HG03066 (cell line): ENCODE measurements at regions not wholly inside any gene's neighbourhood (a gene's known extent, or its start where the extent isn't known, plus 50 kb on each side); places are given as distances from the start of the nearest gene placed in this dataset.

Source experiments
- ATAC-seq: cut with Tn5 transposase; IDR thresholded peaks from one replicate; pipeline ENCODE4 v1.9.1; 2021; ENCODE audit warnings: low read depth; ENCODE audit not compliant: unreplicated experiment

- ATAC-seq: no peak
Measured at GRCh38 chr16:73505577-73505976, 457.6 kb upstream of the ZFHX3 start.

- no peak for ATAC-seq
Measured at GRCh38 chr16:73504591-73505575, 457.0 kb upstream of the ZFHX3 start.

GRCh38 chr16:73503093-73503492 lies 455.2 kb upstream of the ZFHX3 start:
- ATAC-seq: no peak

DNA sequence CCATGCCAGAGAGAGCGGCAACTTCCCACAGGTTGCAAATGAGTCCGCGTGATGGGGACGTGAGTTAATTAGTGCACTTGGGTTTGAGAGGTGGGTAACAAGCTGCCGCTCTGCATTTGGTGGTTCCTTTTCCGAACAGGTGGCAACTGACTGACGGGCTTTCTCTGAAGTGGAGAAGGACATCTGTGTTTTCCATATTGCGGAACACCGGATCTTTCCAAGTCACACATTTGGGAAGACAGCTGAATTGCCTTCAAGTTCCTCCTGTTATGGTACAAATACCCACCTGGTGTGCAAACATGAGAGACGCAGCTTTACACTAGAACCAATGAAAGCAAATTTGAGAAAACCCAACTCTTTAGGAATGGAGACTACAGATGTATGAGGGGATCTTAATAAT lies 451.3 kb upstream of the ZFHX3 start:
- no peak for ATAC-seq

DNA sequence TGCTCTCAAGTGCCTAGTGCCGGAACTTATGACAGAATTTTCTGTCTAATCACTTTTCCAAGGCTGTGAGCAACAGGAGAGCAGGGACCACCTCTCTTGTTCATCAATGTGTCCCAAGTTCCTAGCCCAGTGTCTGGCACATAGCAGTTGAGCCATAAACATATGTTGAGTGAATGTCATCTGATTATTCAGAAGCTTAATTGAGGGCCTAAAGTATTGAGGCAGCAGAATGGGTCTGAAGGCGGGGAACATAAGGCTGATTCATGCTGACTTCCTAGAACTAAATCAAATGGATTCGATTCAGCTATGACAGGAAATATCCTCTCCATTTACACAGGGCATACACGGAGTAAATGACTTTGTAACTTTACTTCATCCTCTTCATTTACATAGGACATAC lies 438.0 kb upstream of the ZFHX3 start:
- ATAC-seq: no peak

DNA sequence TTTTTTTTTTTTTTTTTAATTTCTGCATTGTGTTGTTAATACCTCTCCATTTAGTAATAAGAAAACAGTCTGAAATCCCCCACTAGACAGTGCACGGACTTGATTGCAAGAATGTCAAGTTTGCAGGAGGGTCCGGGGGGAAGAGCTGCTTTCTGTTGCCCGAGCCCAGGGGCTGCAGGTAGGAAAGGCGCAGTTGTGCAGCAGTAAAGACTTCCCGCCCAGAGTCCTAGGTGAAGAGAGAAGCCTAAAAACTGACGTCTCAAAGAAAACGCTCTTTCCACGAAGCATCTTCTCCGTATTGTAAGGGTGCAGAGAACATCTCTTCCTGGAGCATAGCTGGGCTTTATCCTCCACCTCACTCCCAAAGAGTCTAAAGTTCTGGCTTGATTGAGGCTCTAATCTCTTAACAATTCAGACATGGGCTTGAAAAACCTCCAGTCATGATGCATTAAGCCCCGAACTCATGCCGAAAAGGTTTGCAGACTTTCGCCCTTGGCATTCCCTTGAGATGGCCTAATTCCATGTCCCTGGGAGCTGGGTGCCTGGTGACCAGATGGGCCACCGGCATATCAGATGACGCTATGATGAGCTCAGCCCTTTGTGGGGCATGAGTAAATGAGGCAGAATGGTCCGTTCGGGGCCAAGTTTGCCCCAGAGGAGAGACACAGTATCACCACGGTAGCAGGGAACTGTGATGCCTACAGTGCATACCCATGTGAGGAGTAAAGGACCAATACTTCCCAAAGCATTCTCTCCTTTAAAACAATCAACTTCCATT lies 436.2 kb upstream of the ZFHX3 start:
- no peak for ATAC-seq

GRCh38 chr16:73483076-73483791 lies 435.3 kb upstream of the ZFHX3 start:
- no peak for ATAC-seq

DNA sequence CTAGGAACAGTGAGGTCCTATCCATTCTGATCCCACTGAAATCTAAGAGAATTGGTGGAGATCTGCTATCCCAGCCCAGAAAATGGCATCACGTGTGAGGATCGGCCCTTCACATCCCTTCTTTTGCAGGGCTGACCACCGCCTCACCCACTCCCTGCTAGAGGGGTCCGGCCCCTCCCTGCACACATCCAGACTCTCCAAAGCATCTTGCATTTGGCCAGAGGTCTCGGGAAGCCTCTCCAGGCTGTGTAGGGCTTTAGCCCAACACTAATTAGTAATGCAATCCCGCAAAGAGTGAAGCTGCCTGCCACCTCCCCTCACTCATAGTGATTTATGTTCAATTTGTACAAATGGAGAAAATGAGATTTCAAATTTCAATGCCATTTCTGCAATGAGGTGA lies 434.4 kb upstream of the ZFHX3 start:
- no peak for ATAC-seq

GRCh38 chr16:73480381-73480780 lies 432.5 kb upstream of the ZFHX3 start:
- ATAC-seq: no peak

DNA sequence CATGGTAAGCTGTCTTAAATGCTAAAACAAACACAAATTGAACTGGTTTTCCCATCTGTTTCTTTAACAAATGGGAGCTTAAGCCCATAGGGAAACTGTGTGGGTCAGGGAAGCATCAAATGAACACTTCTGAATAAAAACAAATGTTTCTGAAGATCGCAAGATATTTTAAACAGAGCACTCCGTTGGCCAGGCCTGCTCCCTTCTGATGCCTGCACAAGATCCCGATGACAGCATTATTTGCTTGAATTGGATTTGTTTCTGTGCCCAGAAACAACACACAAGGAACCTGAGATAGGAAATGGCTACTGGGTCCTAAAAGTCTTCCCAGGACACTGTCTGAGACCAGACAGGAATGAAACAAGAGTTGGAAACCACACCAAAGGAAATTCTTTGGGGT lies 425.8 kb upstream of the ZFHX3 start:
- no peak for ATAC-seq

DNA sequence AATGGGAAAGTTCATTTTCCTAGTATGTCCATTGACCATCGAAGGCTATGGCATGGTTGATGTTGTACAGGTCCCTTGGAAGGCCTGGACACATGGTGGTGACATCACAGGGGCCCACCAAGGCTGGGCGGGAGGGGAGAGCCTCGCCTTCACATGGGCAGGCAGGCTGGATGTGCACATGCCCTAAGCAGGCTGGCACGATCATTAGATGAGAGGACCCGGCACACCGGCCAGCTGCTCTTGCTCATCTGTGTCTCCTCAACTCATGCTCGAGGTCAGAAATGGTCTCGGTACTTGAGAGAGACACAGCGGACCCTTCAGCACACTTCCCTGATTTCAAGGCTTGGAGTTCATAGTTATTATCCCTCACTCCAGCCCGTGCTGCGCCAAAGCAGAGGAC lies 416.9 kb upstream of the ZFHX3 start:
- ATAC-seq: no peak

DNA sequence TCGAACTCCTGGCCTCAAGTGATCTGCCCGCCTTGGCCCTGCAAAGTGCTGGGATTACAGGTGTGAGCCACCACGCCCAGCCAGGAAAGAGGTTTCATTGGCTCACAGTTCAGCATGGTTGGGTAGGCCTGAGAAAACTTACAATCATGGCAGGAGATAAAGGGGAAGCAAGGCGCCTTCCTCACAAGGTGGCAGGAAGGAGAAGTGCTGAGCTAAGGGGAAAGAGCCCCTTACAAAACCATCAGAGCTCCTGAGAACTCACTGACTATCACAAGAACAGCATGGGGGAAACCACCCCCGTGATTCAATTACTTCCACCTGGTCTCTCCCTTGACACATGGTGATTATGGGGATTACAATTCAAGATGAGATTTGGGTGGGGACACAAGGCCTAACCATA lies 411.7 kb upstream of the ZFHX3 start:
- ATAC-seq: no peak

DNA sequence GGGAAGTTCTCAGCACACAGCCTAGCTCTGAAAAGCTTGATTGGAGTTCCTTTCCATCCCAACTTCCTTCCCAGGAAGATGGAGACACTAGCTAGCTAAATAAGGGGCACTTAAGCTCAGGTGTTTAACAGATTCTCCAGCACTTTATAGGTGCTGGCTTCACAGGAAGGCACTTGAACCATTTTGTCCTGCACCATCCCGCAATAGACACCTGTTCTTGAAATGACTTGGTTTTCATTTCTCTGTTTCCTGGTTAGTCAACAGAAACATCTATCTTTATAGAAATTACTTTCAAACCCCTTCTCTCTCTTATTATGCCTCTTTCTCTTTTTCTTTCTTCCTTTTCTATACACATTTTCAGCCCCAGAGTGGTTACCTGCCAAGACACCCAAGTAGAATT lies 409.9 kb upstream of the ZFHX3 start:
- no peak for ATAC-seq

- ATAC-seq: no peak
Measured at GRCh38 chr16:73448970-73449369, 401.0 kb upstream of the ZFHX3 start.

GRCh38 chr16:73447846-73448245 lies 399.9 kb upstream of the ZFHX3 start:
- no peak for ATAC-seq

- ATAC-seq: no peak
Measured at GRCh38 chr16:73434621-73435020, 386.7 kb upstream of the ZFHX3 start.

- ATAC-seq: no peak
Measured at GRCh38 chr16:73433731-73434307, 385.9 kb upstream of the ZFHX3 start.

GRCh38 chr16:73432850-73433730 lies 385.2 kb upstream of the ZFHX3 start:
- no peak for ATAC-seq

- ATAC-seq: no peak
Measured at GRCh38 chr16:73430138-73430537, 382.2 kb upstream of the ZFHX3 start.

DNA sequence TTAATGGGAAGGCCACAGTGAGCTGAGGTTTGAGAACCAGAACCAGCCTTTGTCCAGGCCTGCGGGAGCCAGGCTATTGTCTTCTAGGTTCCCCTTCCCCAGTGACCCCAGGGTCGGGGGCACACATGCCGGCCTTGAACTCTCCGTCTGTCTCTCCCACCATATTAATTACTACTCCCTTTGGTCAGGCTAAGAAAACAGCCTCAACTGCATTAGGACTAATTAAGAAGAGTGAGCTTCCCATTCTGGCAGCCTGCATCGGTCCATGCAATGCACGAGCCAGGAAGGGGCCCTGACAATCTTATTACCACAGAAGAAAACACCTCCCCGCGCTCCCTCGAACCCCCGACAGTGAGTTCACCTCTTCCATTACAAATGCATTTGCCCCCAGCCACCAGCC lies 380.2 kb upstream of the ZFHX3 start:
- ATAC-seq: no peak
